Urinary bladder (tissue), 3 donors: ENCODE measurements at regions not wholly inside any gene's neighbourhood (a gene's known extent, or its start where the extent isn't known, plus 50 kb on each side); places are given as distances from the start of the nearest gene placed in this dataset.

Experiments used
- DNase-seq: peaks from one replicate; pipeline ENCODE4 v3.0.0-alpha.2; 2015; ENCODE audit errors: extremely low spot score
- H3K27ac ChIP-seq: one replicate; pipeline ENCODE4 v1.5.1; 2013; ENCODE audit warnings: low read depth, mild to moderate bottlenecking, moderate library complexity
- H3K36me3 ChIP-seq: one replicate; pipeline ENCODE4 v1.6.1; 2013; ENCODE audit warnings: mild to moderate bottlenecking, moderate library complexity; ENCODE audit not compliant: insufficient read depth
- H3K4me1 ChIP-seq: one replicate; pipeline ENCODE4 v1.6.1; 2013; ENCODE audit warnings: mild to moderate bottlenecking, moderate library complexity; ENCODE audit not compliant: insufficient read depth
- H3K4me3 ChIP-seq: one replicate; pipeline ENCODE4 v1.5.1; 2013; ENCODE audit warnings: low read depth, low read length
- WGBS: extraction: QIAGEN DNeasy Blood & Tissue Kit; methylation state at CpG from one replicate; pipeline ENCODE4 v1.1.7; 2013; 5-methylcytosine and 5-hydroxymethylcytosine counted together
- donor health status: healthy with polysubstance abuse.
- donor health status: healthy.

GRCh38 chr10:21213381-21213780 is 312.1 kb downstream of the SKIDA1 start:
- no peaks in the 10 kb centered on the region for H3K36me3 ChIP-seq
- H3K4me3 ChIP-seq = no peak overlapping the region
- 55% methylated on average over 6 of the region's 6 CpGs for WGBS
- H3K4me1 ChIP-seq = no peaks in the 10 kb centered on the region
- H3K27ac ChIP-seq = no peak overlapping the region
- DNase-seq = no peak

DNA sequence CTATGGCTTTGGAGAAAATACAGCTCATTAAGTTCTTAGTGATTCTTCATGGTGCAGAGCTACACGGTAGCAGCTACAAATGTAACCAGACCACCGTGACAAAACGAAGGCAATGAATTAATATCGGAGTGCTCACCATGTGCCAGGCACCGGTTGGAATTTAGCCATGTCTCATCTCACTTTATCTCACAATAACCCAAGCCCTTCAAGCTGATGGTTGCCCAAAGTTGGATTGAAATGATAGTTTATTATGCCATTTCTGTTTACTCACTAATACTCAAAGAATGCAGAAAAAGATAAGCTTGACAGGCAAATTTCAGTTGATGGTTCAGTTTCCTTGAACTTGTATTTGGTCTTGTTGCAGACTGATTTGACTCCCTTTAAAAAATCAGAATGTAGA is 312.6 kb downstream of the SKIDA1 start:
- H3K36me3 ChIP-seq = no peaks in the 10 kb centered on the region
- DNase-seq = no peak
- H3K27ac ChIP-seq = no peak overlapping the region
- H3K4me3 ChIP-seq = no peak overlapping the region
- no peaks in the 10 kb centered on the region for H3K4me1 ChIP-seq
- WGBS = 49% methylated on average over 5 of the region's 5 CpGs

DNA sequence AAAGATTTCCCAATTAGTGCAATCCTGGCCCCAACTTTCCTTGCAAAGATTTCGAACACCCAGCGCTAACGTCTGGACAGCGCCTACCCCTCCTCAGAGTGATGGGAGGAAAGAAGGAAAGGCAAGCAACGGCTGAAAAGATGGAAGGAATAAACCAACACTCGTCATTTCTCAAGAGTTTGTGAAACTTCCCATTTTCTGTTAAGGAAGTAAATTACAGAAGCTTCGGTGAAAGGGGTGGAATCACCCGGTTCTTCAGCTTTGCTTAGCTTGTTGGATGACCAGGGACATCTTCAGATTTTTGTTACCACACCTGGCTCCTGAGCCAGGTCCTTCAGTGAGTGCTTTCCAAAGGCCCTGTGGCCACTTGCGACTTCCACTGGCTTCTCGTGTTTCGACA is 313.1 kb downstream of the SKIDA1 start:
- 79% methylated on average over 11 of the region's 11 CpGs for WGBS
- Histone ChIP-seq H3K4me3 (no peak overlapping the region), H3K27ac (no peak overlapping the region), H3K36me3 (no peaks in the 10 kb centered on the region), H3K4me1 (no peaks in the 10 kb centered on the region)
- no peak for DNase-seq

DNA sequence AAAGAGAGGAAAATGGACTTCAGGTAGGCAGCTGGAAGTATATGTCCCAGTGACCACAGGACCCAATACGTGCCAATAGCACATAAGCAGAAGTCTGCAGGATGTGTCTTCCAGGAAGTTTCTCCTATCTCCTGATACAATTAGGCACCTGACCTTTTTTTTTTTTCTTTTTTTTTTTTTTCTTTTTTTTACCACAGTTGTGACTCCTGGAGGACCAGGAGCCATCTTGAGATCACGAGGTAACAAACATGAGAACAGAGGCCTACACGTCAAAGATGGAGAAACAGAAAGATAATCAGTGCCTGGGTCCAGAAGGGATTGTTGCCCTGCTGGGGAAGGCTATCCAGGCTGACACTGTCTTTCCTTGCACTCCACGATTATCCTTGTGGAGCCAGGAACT is 312.4 kb upstream of the NEBL start:
- no peak for DNase-seq
- WGBS = 92% methylated on average over 4 of the region's 4 CpGs
- Histone ChIP-seq H3K4me3 (no peak overlapping the region), H3K4me1 (no peaks in the 10 kb centered on the region), H3K27ac (no peak overlapping the region), H3K36me3 (no peaks in the 10 kb centered on the region)

DNA sequence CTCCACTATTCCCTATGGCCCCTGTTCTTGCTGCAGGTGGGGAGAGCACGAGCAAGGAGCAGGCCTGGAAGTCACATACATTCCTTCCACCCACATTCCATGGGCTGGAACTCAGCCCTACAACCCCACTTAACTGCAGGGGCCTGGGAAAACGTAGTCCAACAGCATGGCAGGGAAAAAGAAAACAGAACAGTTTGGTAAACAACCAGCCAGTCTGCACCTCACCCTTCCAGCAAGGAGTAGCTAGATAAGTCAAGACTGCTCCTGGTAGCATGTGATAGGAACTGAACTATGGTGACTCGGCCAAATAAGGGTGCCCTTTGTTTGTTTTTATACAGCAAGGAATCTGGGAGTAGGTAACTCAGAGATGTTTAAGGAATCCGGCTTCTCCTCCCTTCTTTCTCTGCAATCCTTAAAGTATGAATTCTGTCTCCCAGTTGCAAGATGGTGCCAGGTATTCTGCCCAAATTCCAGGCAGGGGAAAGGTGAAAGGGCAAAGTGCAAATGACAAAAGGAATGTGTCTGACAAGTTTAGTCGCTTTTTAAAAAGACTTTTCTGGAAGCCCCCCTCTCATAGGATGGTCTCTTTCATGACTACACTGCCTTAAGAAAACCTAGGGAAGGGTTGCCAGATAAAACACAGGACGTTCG is 311.7 kb upstream of the NEBL start:
- Histone ChIP-seq H3K36me3 (no peaks in the 10 kb centered on the region), H3K4me1 (no peaks in the 10 kb centered on the region), H3K4me3 (no peak overlapping the region), H3K27ac (no peak overlapping the region)
- DNase-seq = no peak
- WGBS = 74% methylated on average over 7 of the region's 7 CpGs

- Histone ChIP-seq H3K4me1 (no peaks in the 10 kb centered on the region), H3K4me3 (no peak overlapping the region), H3K36me3 (no peaks in the 10 kb centered on the region), H3K27ac (no peak overlapping the region)
- no peak for DNase-seq
- WGBS = 94% methylated on average over 4 of the region's 4 CpGs
Observed at GRCh38 chr10:21207852-21208646, 310.9 kb upstream of the NEBL start.

DNA sequence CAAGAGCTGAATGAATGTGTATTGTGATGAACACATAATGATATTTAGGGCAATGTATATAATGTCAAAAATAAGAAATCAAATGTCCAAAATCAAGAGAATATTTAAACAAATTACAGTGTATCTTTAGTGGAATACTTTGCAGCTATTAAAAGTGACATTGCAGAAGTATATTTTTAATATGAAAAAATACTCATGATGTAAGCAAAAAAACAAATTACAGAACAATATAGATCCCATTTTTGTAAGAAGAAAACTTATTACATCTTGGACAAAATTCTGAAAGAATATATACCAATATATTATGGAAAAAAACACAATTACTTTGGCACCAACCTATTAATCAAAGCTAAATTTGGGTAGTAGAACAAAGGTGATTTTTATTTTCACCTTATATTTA is 308.2 kb upstream of the NEBL start:
- H3K4me1 ChIP-seq = no peaks in the 10 kb centered on the region
- DNase-seq = no peak

DNA sequence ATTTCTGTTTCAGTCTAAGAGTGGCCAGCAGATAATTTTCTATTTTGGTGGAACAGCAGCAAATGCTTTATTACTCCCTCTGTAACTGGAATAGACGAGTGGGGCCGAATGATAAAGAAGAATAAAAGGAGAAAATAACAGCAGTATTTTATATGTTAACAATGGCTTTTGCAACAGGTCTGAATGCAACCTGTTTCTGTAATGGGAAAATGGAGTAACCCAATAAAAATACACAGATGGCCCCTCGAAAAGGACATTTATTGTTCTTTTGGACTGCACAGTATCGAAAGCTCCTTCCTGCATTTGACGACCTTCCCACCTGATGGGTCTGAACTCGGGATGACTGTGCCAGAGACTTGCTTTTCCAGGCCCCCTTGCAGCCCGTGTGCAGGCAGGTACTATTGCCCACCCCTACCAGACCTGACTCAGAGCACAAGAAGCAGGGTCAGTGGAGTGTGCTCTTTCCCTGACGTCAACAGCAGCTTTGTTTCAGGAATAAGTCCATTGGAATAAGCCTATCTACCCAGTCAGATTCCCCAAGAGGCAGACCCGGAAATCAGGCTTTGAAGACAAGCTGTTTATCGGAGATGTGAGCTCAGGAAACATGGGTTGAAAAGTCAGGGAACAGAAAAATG is 306.5 kb upstream of the NEBL start:
- WGBS = 55% methylated on average over 10 of the region's 10 CpGs
- no peaks in the 10 kb centered on the region for H3K36me3 ChIP-seq
- no peak for DNase-seq
- no peak overlapping the region for H3K27ac ChIP-seq
- no peaks in the 10 kb centered on the region for H3K4me1 ChIP-seq
- H3K4me3 ChIP-seq = no peak overlapping the region

More for the DNA sequence above, 308.2 kb upstream of the NEBL start:
- Histone ChIP-seq H3K27ac (no peak overlapping the region), H3K36me3 (no peaks in the 10 kb centered on the region), H3K4me3 (no peak overlapping the region)

GRCh38 chr10:21202776-21203462 is 305.8 kb upstream of the NEBL start:
- no peak overlapping the region for H3K27ac ChIP-seq
- no peak overlapping the region for H3K4me3 ChIP-seq
- H3K36me3 ChIP-seq = no peaks in the 10 kb centered on the region
- H3K4me1 ChIP-seq = no peaks in the 10 kb centered on the region
- no peak for DNase-seq
- 54% methylated on average over 5 of the region's 5 CpGs for WGBS

DNA sequence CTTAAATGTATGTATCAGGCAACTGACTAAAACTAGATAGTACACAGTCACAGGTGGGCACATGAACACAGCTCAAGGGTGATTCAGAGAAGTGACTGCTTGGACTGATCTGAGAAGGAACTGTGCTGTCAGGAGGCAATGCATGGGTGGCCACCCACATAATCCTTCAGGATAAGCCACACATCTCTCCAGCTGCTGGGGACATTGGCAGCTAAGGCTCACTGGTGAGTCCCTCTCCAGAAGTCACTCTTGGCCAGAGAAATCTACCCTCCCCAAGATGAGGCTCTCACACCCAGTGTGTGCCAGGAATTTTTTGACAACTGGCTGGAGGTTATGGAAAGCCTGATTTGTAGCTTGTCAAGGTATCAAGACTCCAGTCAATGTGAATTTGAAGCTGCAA is 302.4 kb upstream of the NEBL start:
- Histone ChIP-seq H3K36me3 (no peaks in the 10 kb centered on the region), H3K4me1 (no peaks in the 10 kb centered on the region), H3K27ac (no peak overlapping the region), H3K4me3 (no peak overlapping the region)
- no peak for DNase-seq

- Histone ChIP-seq H3K4me3 (no peak overlapping the region), H3K36me3 (no peaks in the 10 kb centered on the region), H3K27ac (no peak overlapping the region), H3K4me1 (no peaks in the 10 kb centered on the region)
- DNase-seq = no peak
- WGBS = 83% methylated on average over 3 of the region's 3 CpGs
Observed at GRCh38 chr10:21197838-21198237, 300.7 kb upstream of the NEBL start.

GRCh38 chr10:21196822-21197395 is 299.8 kb upstream of the NEBL start:
- Histone ChIP-seq H3K27ac (no peak overlapping the region), H3K4me3 (no peak overlapping the region), H3K36me3 (no peaks in the 10 kb centered on the region), H3K4me1 (no peaks in the 10 kb centered on the region)
- 88% methylated on average over 5 of the region's 5 CpGs for WGBS
- DNase-seq = no peak

GRCh38 chr10:21195252-21195651 is 298.1 kb upstream of the NEBL start:
- no peak for DNase-seq
- Histone ChIP-seq H3K4me1 (no peaks in the 10 kb centered on the region), H3K4me3 (no peak overlapping the region), H3K36me3 (no peaks in the 10 kb centered on the region), H3K27ac (no peak overlapping the region)
- 54% methylated on average over 1 of the region's 1 CpG for WGBS
